Activated B cell treated with CpG ODN at 0.5 μM for 24 hours (primary cell): ENCODE measurements at regions not wholly inside any gene's neighbourhood (a gene's known extent, or its start where the extent isn't known, plus 50 kb on each side); places are given as distances from the start of the nearest gene placed in this dataset.

Experiments
- ATAC-seq: fragments of 200-7000 bp; cut with Tn5 transposase; one replicate; pipeline ENCODE4 v1.10.0; 2021; ENCODE audit warnings: low read depth, mild to moderate bottlenecking, moderate library complexity
- CTCF ChIA-PET: fragments of 350-600 bp; sonication (Branson Sonifier 250); formaldehyde crosslinking; loops from one replicate; lab custom pipeline; 2021; ENCODE audit warnings: antibody characterized with exemption; lab: Charles Lee
- POLR2A ChIA-PET: fragments of 350-600 bp; sonication (Branson Sonifier 250); formaldehyde crosslinking; loops from one replicate; lab custom pipeline; 2021; ENCODE audit warnings: antibody characterized with exemption; lab: Charles Lee
- DNase-seq: peaks from one replicate; pipeline ENCODE4 v3.0.0; 2022
- H3K27ac Mint-ChIP-seq: one replicate; pipeline ENCODE4 v1.8.0; 2020; ENCODE audit warnings: mixed read lengths
- H3K27me3 Mint-ChIP-seq: one replicate; pipeline ENCODE4 v1.8.0; 2021; ENCODE audit warnings: mixed read lengths
- H3K36me3 Mint-ChIP-seq: one replicate; pipeline ENCODE4 v1.8.0; 2021; ENCODE audit warnings: low read depth, mixed read lengths
- H3K4me1 Mint-ChIP-seq: one replicate; pipeline ENCODE4 v1.8.0; 2021; ENCODE audit warnings: mixed read lengths
- H3K4me3 Mint-ChIP-seq: one replicate; pipeline ENCODE4 v1.8.0; 2020; ENCODE audit warnings: mild to moderate bottlenecking, mixed read lengths
- H3K9me3 Mint-ChIP-seq: one replicate; pipeline ENCODE4 v1.8.0; 2020; ENCODE audit warnings: mixed read lengths
- CTCF ChIP-seq: fragments of 200-600 bp; IDR thresholded peaks from one replicate; pipeline ENCODE4 v1.8.0; 2022; ENCODE audit warnings: antibody characterized with exemption, mild to moderate bottlenecking
- intact Hi-C: fragments of 100-400 bp; cut with micrococcal nuclease; formaldehyde crosslinking; loops from one replicate; pipeline ENCODE4 v1.15.1; 2024

GRCh38 chr6:44052419-44053023, 74.7 kb downstream of the MRPL14 start:
- TF ChIP-seq CTCF: no peak
- no peak for ATAC-seq
- ChIA-PET POLR2A (no interaction called here), CTCF (no interaction called here)
- Mint-ChIP-seq H3K27ac (no peak overlapping the region), H3K4me1 (no peaks in the 10 kb centered on the region), H3K4me3 (no peak overlapping the region), H3K9me3 (no peaks in the 10 kb centered on the region), H3K36me3 (no peaks in the 10 kb centered on the region), H3K27me3 (peaks cover 17% of the 10 kb centered on the region)
- DNase-seq: no peak
- intact Hi-C loops: no loop called here

- H3K4me3 Mint-ChIP-seq: no peak overlapping the region
- H3K9me3 Mint-ChIP-seq: no peaks in the 10 kb centered on the region
- DNase-seq (no peak), ATAC-seq (no peak)
- H3K27me3 Mint-ChIP-seq: peaks cover 21% of the 10 kb centered on the region
- CTCF ChIA-PET: no interaction called here
- intact Hi-C loops: no loop called here
- no peaks in the 10 kb centered on the region for H3K4me1 Mint-ChIP-seq
- no peaks in the 10 kb centered on the region for H3K36me3 Mint-ChIP-seq
- no peak for TF ChIP-seq CTCF
- H3K27ac Mint-ChIP-seq: no peak overlapping the region
- POLR2A ChIA-PET: no interaction called here
Measured at GRCh38 chr6:44051515-44051914, 75.7 kb downstream of the MRPL14 start.

GRCh38 chr6:44050872-44051505, 76.3 kb downstream of the MRPL14 start:
- ChIA-PET POLR2A (interaction anchor here (0.6 kb wide), 1 partner anchor 295 kb away, joined by 3 read pairs; no protein-coding TSS in a partner anchor), CTCF (no interaction called here)
- no peak for TF ChIP-seq CTCF
- H3K4me3 Mint-ChIP-seq: no peak overlapping the region
- no peaks in the 10 kb centered on the region for H3K4me1 Mint-ChIP-seq
- no peak for DNase-seq
- no peak overlapping the region for H3K27ac Mint-ChIP-seq
- no peaks in the 10 kb centered on the region for H3K36me3 Mint-ChIP-seq
- H3K9me3 Mint-ChIP-seq: no peaks in the 10 kb centered on the region
- intact Hi-C loops: no loop called here
- ATAC-seq: no peak
- peaks cover 21% of the 10 kb centered on the region for H3K27me3 Mint-ChIP-seq

GRCh38 chr6:44049989-44050871, 77.0 kb downstream of the MRPL14 start:
- peaks cover 21% of the 10 kb centered on the region for H3K27me3 Mint-ChIP-seq
- TF ChIP-seq CTCF: no peak
- POLR2A ChIA-PET: interaction anchor here (0.6 kb wide), 1 partner anchor 294 kb away, joined by 3 read pairs; no protein-coding TSS in a partner anchor
- no peaks in the 10 kb centered on the region for H3K36me3 Mint-ChIP-seq
- DNase-seq: no peak
- CTCF ChIA-PET: no interaction called here
- no peak overlapping the region for H3K4me3 Mint-ChIP-seq
- H3K27ac Mint-ChIP-seq: no peak overlapping the region
- ATAC-seq: no peak
- no peaks in the 10 kb centered on the region for H3K9me3 Mint-ChIP-seq
- intact Hi-C loops: no loop called here
- no peaks in the 10 kb centered on the region for H3K4me1 Mint-ChIP-seq
